A549 (cell line): ENCODE measurements at regions not wholly inside any gene's neighbourhood (a gene's known extent, or its start where the extent isn't known, plus 50 kb on each side); places are given as distances from the start of the nearest gene placed in this dataset.
"Not testable (repeated sequence)": the region's sequence is repeated elsewhere in the genome, so short reads cannot be mapped to it uniquely, and the experiment has no call there.

Experiments
- CTCF ChIP-seq: fragments of >200 bp; sonication (Bioruptor Twin); formaldehyde crosslinking; IDR thresholded peaks from 3 replicates; pipeline ENCODE4 v1.5.1; 2016
- TF ChIP-seq, protein P1 (sequence below): IDR thresholded peaks from 2 replicates; pipeline ENCODE4 v1.6.1; 2012
- TF ChIP-seq, protein P2 (sequence below): fragments of 250-450 bp; sonication (Bioruptor Pico); IDR thresholded peaks from 2 replicates; pipeline ENCODE4 v1.5.0; 2021; ENCODE audit warnings: mild to moderate bottlenecking, moderate library complexity, borderline replicate concordance

DNA sequence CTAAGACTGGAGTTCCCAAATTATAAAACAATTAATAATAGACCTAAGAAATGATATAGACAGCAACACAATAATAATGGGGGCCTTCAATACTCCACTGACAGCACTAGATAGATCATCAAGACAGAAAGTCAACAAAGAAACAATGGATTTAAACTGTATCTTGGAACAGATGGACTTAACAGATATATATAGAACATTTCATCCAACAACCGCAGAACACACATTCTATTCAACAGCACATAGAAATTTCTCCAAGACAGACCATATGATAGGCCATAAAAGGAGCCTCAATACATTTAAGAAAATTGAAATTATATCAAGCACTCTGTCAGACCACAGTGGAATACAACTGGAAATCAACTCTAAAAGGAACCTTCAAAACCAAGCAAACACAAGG lies 80.1 kb upstream of the LMNTD1 start:
- TF ChIP-seq CTCF: not testable (repeated sequence)
- TF ChIP-seq, protein P1, sequence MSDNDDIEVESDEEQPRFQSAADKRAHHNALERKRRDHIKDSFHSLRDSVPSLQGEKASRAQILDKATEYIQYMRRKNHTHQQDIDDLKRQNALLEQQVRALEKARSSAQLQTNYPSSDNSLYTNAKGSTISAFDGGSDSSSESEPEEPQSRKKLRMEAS: not testable (repeated sequence)
- TF ChIP-seq, protein P2, sequence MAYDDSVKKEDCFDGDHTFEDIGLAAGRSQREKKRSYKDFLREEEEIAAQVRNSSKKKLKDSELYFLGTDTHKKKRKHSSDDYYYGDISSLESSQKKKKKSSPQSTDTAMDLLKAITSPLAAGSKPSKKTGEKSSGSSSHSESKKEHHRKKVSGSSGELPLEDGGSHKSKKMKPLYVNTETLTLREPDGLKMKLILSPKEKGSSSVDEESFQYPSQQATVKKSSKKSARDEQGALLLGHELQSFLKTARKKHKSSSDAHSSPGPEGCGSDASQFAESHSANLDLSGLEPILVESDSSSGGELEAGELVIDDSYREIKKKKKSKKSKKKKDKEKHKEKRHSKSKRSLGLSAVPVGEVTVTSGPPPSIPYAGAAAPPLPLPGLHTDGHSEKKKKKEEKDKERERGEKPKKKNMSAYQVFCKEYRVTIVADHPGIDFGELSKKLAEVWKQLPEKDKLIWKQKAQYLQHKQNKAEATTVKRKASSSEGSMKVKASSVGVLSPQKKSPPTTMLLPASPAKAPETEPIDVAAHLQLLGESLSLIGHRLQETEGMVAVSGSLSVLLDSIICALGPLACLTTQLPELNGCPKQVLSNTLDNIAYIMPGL (CRISPR knock-in tag): not testable (repeated sequence)
